ENCODE measurements at regions not wholly inside any gene's neighbourhood (a gene's known extent, or its start where the extent isn't known, plus 50 kb on each side); places are given as distances from the start of the nearest gene placed in this dataset.

- no peak overlapping the region for H3K27ac ChIP-seq (ENCODE audit: low read depth in 2 of 2, low read length in 1 of 2)
- no peak for DNase-seq
- CTCF ChIA-PET = interaction anchor here (1.0 to 1.5 kb wide), 2 partner anchors 59 to 60 kb away, joined by 3 to 4 read pairs; no protein-coding TSS in a partner anchor
These were observed 50.2 kb upstream of the LANCL2 start for GRCh38 chr7:55314967-55315366.

More at GRCh38 chr7:55314967-55315366, 50.2 kb upstream of the LANCL2 start:
- H3K9ac ChIP-seq = no peak overlapping the region
- H3F3A ChIP-seq (replicated peaks; ENCODE audit: insufficient read depth) = no peaks in the 10 kb centered on the region
- no peaks in the 10 kb centered on the region for H3K36me3 ChIP-seq (replicated peaks in 1 of 2; ENCODE audit: control insufficient read depth in 1 of 2, insufficient read depth in 2 of 2, low read length in 1 of 2)
- H3K79me2 ChIP-seq (ENCODE audit: insufficient read depth) = no peaks in the 10 kb centered on the region
- no peak overlapping the region for H3K4me2 ChIP-seq
- H3K9me3 ChIP-seq = no peaks in the 10 kb centered on the region
- no peaks in the 10 kb centered on the region for H3K4me1 ChIP-seq (ENCODE audit: control insufficient read depth in 1 of 2, insufficient read depth in 2 of 2, low read depth in 1 of 2, low read length in 1 of 2)
- POLR2A ChIA-PET = no interaction called here
- H2AFZ ChIP-seq (ENCODE audit: low read depth) = no peak overlapping the region
- no peaks in the 10 kb centered on the region for H3K27me3 ChIP-seq (ENCODE audit: insufficient read depth)
- no peaks in the 10 kb centered on the region for H4K20me1 ChIP-seq (ENCODE audit: insufficient read depth)
- TF ChIP-seq NFIC (IDR thresholded peaks at IDR 0.05; ENCODE audit: borderline replicate concordance) (no peak), SMC3 (IDR thresholded peaks at IDR 0.05; ENCODE audit: low read depth, low read length) (no peak), YY1 (IDR thresholded peaks at IDR 0.05; ENCODE audit: low read depth) (no peak), RAD21 (IDR thresholded peaks at IDR 0.05; ENCODE audit: low read length) (no peak), RFX5 (IDR thresholded peaks at IDR 0.05; ENCODE audit: low read length) (no peak)
- TF ChIP-seq, protein P1, sequence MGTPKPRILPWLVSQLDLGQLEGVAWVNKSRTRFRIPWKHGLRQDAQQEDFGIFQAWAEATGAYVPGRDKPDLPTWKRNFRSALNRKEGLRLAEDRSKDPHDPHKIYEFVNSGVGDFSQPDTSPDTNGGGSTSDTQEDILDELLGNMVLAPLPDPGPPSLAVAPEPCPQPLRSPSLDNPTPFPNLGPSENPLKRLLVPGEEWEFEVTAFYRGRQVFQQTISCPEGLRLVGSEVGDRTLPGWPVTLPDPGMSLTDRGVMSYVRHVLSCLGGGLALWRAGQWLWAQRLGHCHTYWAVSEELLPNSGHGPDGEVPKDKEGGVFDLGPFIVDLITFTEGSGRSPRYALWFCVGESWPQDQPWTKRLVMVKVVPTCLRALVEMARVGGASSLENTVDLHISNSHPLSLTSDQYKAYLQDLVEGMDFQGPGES (IDR thresholded peaks at IDR 0.05; ENCODE audit: low read depth, low read length) = no peak
- 72% methylated on average over 8 of the region's 8 CpGs for WGBS (ENCODE audit: low lambda C conversion rate)
- no peak overlapping the region for H3K4me3 ChIP-seq (ENCODE audit: low read depth in 2 of 2, low read length in 1 of 2)
- no peaks in the 10 kb centered on the region for H3K9me2 ChIP-seq
